NOMO-1 (cell line): ENCODE measurements at regions not wholly inside any gene's neighbourhood (a gene's known extent, or its start where the extent isn't known, plus 50 kb on each side); places are given as distances from the start of the nearest gene placed in this dataset.

Experiments used
- DNase-seq, 2 experiments: peaks; one replicate each; lab custom pipeline; 2025; ENCODE audit not compliant: unreplicated experiment in 2 of 2; lab: John Stamatoyannopoulos, UW

DNA sequence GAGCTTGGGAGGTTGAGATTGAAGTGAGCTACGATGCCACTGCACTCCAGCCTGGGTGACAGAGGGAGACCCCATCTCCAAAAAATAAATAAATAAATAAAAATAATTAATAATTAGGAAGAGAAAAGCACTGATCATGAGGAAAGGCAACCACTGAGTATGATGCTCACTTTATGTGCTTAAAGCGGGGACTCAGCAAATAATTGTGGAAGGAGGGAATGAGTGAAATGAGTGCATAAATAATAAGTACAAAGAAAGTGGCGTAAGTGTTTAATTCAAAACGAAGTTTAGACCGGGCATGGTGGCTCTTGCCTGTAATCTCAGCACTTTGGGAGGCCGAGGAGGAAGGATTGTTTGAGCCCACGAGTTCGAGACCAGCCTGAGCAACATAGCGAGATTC is 94.9 kb upstream of the MKLN1 start:
- no peak for DNase-seq

DNA sequence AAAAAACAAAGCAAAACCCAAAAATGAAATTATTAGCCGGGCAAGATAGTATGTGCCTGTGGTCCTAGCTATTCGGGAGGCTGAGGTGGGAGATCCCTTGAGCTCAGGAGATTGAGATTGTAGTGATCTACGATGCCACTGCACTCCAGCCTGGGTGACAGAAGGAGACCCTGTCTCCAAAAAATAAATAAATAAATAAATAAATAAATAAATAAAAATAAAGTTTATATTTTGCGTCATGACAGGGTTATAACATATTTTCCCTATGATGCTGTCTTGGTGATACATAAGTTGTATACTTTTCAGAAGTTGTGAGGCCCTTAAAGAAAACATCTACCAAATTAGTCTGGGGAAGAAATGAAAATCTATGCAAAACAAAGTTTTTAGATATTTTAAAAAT is 94.5 kb upstream of the MKLN1 start:
- DNase-seq, result no peak

DNA sequence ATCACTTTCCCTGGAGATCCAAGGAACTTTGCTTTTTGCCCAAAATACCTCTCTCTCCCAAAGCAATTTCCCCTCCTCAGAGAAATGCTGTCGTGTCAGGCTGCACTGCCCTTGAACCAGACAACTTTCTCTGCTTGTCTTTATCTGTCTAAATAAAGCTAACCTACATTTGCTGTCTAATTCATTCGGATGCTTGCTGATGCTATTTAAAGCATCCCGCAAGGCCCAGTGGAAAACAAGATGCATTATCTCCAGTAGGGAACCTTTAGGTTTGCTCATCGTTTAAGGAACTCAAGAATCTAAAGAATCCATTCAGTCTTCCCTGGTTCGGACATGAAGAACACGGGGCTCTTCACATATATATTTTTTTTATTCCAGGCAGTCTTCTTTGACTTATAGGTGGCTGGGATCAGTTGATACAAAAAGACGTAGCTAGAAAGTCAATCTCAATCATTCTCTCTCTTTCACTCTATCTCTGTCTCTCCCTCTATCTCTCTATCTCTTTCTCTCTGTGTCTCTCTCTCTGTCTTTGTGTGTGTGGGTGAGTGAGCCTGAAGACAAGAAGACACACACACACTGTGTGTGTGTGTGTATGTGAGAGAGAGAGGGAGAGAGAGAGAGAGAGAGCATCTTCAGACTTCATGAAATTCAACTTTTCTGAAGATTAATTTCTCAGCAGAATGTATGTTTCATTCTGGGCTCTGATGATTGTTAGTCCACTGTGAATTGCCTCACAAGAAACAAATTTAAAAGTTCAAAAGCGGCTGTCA is 92.8 kb upstream of the MKLN1 start:
- DNase-seq, result no peak

DNA sequence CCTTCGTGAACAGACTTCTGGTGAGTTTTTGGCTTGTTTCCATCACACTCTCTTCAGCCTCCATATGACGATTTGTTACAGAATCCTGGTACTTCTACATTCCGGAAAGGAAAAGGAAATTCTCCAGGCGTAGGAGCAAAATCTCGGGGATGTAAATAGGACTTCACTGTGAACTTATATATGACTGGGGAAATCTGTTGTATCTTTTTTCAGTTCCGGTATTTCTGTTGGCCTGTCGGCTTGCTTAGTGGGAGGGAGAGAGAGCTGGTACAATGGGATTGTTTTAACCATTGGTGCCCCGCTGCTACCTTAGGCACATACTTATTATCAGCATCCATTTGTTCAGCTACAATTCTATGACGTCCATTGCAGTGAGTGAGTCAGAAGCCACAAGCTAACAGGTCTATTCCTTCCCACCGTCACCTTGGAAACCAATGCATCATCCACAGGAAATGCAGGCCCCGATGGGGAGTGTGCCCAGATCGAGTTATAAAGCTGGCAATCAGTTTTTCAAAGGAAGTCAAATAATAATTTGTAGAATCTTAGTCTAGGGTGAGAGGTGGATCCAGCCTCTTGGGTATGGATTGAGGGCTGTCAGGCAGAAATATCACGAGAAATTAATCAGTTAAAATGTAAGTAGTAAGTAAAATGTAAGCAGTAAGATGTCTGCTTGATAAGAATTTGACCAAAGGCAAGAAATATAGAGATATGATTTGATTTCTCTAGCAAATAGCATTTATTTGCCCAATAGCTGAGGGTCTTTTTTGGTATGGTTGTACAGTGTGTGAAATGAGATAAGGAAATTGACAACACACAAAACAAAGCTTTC is 92.0 kb upstream of the MKLN1 start:
- DNase-seq, result peak in 1 of 2 experiments; percentile 7

DNA sequence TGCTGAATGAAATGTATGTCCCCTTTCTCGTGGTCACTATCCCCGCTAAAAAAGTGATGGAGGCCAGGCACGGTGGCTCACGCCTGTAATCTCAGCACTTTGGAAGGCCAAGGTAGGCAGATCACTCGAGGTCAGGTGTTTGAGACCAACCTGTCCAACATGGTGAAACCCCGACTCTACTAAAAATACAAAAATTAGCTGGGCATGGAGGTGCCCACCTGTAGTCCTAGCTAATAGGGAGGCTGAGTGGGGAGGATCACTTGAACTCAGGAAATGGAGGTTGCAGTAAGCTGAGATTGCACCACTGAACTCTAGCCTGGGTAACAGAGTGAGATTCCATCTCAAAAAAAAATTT is 91.4 kb upstream of the MKLN1 start:
- DNase-seq, result no peak

DNA sequence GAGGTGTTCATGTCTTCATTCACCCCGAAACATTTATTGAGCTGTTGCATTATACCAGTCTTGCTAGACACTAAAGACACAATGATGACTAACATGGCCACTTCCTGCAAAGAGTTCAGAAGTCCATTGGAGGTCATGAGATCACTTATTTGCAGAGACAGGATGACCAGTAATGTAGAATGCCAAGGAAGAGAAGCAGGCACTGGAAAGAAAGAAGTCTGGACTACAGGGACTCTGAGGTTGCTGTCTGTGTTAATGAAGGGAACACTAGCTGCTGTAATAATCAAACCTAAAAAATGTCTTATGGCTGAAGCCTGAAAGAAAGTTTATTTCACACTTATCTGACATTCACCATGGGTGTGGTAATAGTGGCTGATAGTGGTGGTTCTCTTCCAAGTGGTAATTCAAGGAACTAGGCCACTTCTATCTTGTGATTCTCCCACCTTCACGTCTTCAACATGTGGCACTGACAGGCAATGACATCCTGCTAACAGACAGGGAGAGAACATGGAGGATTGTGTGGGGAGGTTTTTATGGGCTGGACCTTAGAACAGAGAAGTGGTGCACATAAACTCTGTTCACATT is 89.2 kb upstream of the MKLN1 start:
- peak in 1 of 2 experiments; percentile 13 for DNase-seq

DNA sequence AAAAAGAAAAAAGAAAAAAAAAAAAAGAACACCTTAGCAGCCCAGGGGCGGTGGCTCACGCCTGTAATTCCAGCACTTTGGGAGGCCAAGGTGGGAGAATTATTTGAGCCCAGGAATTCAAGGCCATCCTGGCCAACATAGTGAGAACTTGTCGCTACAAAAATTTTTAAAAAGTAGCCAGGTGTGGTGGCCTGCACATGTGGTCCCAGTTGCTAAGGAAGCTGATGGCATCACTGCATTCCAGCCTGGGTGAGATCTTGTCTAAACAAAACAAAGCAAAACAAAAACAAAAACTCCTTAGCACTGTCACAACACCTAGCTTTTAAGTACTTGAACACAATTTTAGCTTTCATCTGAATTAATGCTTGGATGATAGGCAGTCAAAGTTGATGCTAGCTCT is 86.3 kb upstream of the MKLN1 start:
- DNase-seq, result no peak

DNA sequence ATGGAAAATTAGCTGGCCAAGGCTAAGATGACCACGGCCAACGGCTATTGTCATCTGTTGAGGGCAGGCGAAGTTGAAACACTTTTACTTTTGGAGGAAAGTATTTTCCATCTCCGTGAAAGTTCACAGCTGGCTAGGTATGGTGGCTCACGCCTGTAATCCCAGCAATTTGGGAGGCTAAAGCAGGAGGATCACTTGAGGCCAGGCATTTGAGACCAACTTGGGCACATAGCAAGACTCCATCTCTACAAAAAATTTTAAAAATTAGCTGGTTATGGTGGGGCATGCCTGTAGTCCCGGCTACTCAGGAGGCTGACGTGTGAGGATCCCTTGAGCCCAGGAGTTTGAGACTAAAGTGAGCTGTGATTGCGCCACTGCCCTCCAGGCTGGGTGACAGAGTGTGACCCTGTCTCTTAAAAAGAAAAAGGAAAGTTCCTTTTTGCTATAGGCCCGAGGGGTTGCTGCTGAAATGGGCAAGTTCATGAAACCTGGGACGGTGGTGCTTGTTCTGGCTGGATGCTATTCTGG is 85.5 kb upstream of the MKLN1 start:
- no peak for DNase-seq

DNA sequence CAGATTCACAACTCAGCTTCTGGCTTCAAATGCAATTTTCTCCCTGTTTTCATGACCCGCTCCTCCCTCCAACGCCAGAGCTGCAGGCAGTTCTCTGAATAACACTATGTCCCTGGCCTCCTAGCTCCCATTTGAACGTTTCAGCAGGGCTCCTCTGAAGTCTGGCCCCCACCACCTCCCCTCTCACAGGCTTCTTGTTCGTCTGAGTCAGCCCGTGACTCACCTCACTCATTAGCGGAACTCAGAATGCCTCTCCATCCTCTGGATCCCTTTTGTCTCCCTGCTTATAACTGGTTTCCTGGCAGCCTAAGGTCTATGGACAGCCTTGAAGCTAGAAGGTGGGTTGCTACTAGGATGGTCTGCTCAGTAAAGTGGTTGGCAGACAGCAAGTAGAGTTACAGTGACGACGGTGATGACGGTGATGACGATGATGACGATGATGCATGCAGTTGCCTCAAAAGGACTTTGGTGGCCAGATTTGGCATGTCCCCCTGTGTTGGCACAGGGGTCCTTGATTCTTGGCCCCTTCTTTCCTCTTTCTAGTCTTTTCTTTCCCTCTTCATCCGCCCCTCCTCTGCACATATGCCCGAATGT is 83.3 kb upstream of the MKLN1 start:
- peak in 1 of 2 experiments; percentile 10 for DNase-seq

DNA sequence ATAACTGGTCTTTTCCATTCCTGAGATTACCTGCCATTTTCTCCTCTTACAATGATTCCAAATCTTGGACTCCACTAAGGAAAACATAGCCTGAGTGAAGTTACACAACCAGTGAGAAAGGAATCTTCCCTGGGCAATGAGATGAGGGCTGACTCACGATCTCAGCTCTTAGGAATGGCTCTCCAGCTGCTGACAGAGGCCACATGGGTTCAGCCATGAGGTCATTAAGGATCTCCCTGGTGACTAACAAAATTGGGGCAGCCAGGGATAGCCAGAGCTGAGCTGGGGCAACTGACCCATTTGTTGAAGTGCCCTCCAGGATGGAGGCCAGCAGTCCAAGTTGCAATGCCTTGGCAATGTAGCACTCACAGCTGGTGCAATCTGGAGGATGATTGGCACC is 78.7 kb upstream of the MKLN1 start:
- DNase-seq, result no peak

DNA sequence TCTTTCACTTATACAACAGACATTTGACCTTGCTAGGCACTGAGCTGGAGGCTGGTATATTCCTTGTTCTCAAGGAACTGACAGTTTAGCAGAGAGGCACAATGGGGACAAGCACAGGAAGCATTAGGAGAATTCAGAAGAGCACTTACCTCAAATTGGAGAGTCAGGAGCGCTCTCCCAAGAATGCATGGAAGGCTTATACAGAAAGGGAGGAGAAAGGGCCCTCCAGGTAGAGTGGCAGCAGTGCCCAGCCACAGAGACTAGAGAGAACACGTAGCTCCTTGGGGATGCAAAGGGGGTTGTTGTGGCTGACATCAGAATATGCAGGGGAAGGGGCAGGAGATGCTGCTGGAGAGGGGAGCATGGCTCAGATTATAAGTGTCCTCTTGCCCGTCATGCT is 78.2 kb upstream of the MKLN1 start:
- no peak for DNase-seq

DNA sequence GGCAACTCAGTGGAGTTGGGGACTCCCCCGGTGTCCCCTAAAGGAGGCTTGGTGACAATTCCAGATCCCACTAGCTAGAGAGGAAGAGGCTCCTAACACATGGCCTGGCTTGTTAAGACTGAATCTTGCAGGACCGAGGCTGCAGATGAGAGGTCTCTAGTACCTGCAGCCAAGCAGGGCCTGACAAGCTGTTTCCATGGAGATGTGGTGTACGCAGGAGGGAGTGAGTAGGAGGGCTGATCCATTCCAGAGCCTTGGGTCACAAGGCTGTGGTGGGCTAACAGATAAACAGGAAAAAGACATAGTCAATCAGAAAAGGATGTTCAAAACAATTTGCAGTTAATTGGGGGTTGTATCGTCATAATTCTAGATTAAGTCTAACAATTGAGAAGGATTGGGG is 77.3 kb upstream of the MKLN1 start:
- DNase-seq, result no peak

DNA sequence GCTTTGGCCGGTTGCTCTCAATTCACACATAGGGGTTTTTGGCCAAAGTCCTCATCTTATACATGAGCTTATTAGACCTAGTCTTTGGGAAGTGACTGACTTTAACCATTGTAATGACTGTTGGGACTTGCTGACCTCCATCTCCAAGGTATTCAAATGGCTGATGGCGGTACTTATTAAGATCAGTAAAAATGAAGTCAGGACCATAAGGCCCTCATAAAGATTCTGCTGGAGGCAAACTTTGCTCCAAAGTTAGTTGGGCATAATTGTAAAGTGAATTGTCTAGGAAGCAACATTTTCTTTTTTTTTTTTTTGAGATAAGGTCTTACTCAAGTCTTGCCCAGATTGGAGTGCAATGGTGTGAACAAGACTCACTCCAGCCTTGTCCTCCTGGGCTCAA is 76.3 kb upstream of the MKLN1 start:
- DNase-seq, result no peak

DNA sequence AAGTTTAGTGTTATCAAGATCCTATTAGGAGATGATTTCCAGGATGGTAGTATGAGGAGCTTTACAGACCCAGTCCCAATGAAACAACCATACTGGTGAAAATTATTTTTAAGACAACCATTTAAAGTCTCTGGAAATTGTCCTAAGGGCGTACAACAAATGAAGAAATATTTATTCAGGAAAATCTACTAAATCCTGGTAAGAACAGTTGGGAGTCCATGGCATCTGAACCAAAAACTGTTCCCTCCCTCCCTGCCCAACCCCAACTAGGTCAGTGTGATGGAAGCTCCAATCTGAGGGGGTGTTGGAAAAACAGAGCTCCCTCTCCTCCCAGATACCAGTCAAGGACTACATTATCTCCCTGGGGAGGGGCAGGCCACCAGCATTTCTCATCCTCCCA is 74.7 kb upstream of the MKLN1 start:
- no peak for DNase-seq

DNA sequence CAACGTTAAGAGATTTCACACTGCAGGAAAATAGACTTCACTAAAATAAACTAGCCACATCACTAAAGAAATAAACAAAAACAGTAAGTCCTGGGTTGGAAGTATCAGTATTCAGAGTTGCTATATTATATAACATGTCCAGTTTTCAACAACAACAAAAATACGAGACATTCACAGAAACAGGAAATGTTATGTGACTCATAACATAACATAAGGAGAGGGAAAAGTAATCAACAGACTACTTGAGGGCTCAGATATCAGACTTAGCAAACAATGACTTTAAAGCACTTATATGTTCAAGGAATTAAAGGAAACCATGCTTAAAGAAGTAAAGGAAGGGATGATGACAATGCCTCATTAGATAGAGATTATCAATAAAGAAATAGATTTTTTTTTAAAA is 73.5 kb upstream of the MKLN1 start:
- no peak for DNase-seq

DNA sequence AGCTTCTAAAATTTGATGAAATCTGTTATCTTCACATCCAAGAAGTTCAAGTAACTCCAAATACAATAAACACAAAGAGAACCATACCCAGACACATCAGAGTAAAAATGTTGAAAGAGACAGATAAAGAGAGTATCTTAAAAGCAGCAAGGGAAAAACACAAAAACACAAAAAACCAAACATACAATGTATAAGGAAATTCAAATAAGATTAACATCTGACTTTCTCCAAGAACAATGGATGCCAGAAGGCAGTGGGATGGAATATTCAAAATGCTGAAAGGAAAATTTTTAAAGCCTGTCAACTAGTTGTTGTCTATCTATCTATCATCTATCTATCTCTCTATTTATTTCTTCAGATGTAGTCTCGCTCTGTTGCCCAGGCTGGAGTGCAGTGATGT is 72.4 kb upstream of the MKLN1 start:
- DNase-seq, result no peak

DNA sequence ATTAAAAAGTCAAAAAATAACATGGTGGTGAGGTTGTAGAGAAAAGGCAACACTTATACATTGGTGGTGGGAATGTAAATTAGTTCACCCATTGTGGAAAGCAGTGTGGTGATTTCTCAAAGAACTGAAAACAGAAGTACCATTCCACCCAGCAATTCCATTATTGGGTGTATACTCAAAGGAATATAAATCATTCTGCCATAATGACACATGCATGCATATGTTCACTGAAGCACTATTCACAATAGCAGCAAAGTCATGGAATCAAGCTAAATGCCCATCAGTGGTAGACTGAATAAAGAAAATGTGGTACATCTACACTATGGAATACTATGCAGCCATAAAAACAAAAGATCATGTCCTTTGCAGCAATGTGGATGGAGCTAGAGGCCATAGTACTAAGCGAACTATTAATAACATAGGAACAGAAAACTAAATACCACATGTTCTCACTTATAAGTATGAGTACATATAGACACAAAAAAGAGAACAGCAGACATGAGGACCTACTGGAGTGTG is 66.1 kb upstream of the MKLN1 start:
- DNase-seq, result no peak

DNA sequence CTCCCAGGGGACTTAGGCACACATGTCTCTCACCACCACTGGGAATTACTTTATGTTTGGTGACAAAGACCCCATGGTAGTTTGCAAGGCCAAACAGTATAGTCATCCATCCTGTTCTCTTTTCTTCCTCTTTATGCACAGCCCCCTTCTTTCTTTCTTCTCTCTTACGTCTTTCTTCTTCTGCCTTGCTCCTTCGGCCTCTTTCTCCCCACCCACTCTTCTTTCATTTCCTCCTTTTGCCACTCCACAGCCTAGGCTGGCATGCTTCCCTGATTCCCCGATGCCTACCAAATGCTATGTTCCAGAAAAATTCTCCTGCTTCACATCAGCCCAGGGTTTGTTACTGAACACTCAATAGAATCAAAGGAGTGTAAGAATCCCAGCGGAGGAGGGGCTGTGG is 62.4 kb upstream of the MKLN1 start:
- peak; percentile 12 to 32 for DNase-seq

DNA sequence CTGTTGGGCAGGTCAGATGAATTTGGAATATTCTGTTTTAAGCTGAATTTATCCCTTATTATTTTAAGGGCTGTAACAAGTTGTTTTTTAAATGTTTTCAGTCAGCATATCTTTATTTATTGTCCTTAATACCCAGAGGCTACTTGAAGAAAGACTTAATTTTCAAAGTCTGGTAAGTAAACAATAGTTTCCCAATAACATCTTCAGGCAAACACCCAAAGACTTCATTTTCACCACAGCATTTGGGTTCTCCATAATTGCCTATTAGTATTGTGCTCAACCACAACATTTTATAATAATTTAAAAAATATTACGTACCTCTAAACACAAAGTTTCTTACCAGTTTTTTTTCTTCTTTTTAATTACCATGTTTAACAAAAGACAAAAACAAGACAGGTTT is 60.0 kb upstream of the MKLN1 start:
- DNase-seq, result no peak

DNA sequence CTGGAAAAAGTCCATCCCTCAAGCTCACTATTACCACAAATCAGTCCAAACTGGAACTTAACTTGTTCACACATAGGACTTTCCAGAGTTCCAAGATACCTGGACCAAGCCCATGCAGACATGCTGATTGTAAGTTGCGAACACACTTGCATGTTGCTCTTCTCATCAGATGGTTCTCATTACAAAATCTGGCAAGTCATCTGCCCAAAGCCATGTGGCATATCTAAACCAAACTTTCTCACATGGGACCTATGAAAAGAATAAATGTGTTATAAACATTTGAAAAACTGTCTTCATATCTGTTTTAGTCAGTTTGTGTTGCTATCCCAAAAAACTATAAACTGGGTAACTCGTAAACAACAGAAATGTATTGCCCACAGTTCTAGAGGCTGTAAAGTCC is 58.8 kb upstream of the MKLN1 start:
- no peak for DNase-seq

DNA sequence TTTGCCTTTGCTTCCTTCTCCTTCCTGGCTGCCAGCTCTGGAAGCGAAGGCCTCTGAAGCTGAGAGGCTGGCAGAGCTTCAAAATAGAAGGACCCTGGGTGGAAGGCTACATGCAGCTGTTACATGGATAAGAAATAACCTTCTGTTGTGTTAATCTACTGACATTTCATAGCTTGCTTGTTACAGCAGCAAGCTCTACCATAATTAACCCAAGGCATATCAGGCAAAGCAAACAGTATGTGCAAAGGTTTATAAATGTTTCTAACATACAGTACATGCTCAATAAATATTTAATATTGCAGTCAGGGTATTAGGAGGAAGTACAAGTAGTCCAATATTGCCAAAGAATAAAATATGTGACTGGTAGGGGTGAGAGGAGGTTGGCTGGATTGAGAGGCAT is 55.6 kb upstream of the MKLN1 start:
- DNase-seq, result no peak
